WTC11 (cell line): ENCODE measurements at regions not wholly inside any gene's neighbourhood (a gene's known extent, or its start where the extent isn't known, plus 50 kb on each side); places are given as distances from the start of the nearest gene placed in this dataset.
A peak's percentile ranks its signal among the peaks of the same experiment; 100 is the strongest.

Experiments used
- ATAC-seq: fragments of 200-7000 bp; cut with Tn5 transposase; 2 replicates; pipeline ENCODE4 v1.10.0; 2021; ENCODE audit warnings: mild to moderate bottlenecking, moderate library complexity
- CTCF ChIA-PET: fragments of 300-600 bp; sonication (Branson Sonifier 250); formaldehyde crosslinking; loops from one replicate; lab custom pipeline; 2021; ENCODE audit warnings: antibody characterized with exemption; lab: Charles Lee
- POLR2A ChIA-PET: fragments of 350-600 bp; sonication (Branson Sonifier 250); formaldehyde crosslinking; loops from one replicate; lab custom pipeline; 2021; ENCODE audit warnings: antibody characterized with exemption; lab: Charles Lee
- DNase-seq: peaks from one replicate; pipeline ENCODE4 v3.0.0; 2021; ENCODE audit warnings: low spot score
- H3K27ac Mint-ChIP-seq: 2 replicates; pipeline ENCODE4 v1.8.0; 2021; ENCODE audit warnings: mixed read lengths
- H3K27me3 Mint-ChIP-seq: 2 replicates; pipeline ENCODE4 v1.8.0; 2021; ENCODE audit warnings: low read depth, mild to moderate bottlenecking, moderate library complexity, mixed read lengths
- H3K36me3 Mint-ChIP-seq: 2 replicates; pipeline ENCODE4 v1.8.0; 2021; ENCODE audit warnings: mixed read lengths
- H3K4me1 Mint-ChIP-seq: 2 replicates; pipeline ENCODE4 v1.8.0; 2022; ENCODE audit warnings: mixed read lengths
- H3K4me3 Mint-ChIP-seq: 2 replicates; pipeline ENCODE4 v1.8.0; 2021; ENCODE audit warnings: mild to moderate bottlenecking, moderate library complexity, mixed read lengths
- H3K9me3 Mint-ChIP-seq: 2 replicates; pipeline ENCODE4 v1.8.0; 2021; ENCODE audit warnings: mixed read lengths
- CBFB ChIP-seq: sonication (generic); formaldehyde crosslinking; IDR thresholded peaks from 2 replicates; pipeline ENCODE4 v1.8.1; 2022; ENCODE audit warnings: mild to moderate bottlenecking, low read depth, missing genetic modification reagents
- CREM ChIP-seq: sonication (generic); formaldehyde crosslinking; IDR thresholded peaks from 2 replicates; pipeline ENCODE4 v1.8.1; 2022; ENCODE audit warnings: mild to moderate bottlenecking, missing genetic modification reagents, moderate library complexity
- CTCF ChIP-seq: fragments of 200-600 bp; IDR thresholded peaks from 2 replicates; pipeline ENCODE4 v1.8.0; 2022; ENCODE audit warnings: antibody characterized with exemption
- E2F1 ChIP-seq: sonication (generic); formaldehyde crosslinking; IDR thresholded peaks from 2 replicates; pipeline ENCODE4 v1.8.0; 2022; ENCODE audit warnings: mild to moderate bottlenecking, missing genetic modification reagents
- E2F4 ChIP-seq: sonication (generic); formaldehyde crosslinking; IDR thresholded peaks from 2 replicates; pipeline ENCODE4 v1.8.1; 2022; ENCODE audit warnings: low read depth, mild to moderate bottlenecking, moderate library complexity, missing genetic modification reagents, borderline replicate concordance
- ETV6 ChIP-seq: sonication (generic); formaldehyde crosslinking; IDR thresholded peaks from 2 replicates; pipeline ENCODE4 v1.8.1; 2022; ENCODE audit warnings: mild to moderate bottlenecking, missing genetic modification reagents
- IRF1 ChIP-seq: sonication (generic); formaldehyde crosslinking; IDR thresholded peaks from 2 replicates; pipeline ENCODE4 v1.8.0; 2023; ENCODE audit warnings: missing genetic modification reagents
- IRF2 ChIP-seq: sonication (generic); formaldehyde crosslinking; IDR thresholded peaks from 2 replicates; pipeline ENCODE4 v1.8.0; 2022; ENCODE audit warnings: low read depth, missing genetic modification reagents, borderline replicate concordance
- JAZF1 ChIP-seq: fragments of 250-450 bp; sonication (Bioruptor Pico); IDR thresholded peaks from 2 replicates; pipeline ENCODE4 v1.9.0; 2021; ENCODE audit warnings: moderate library complexity, mild to moderate bottlenecking, inconsistent platforms
- JUN ChIP-seq: sonication (generic); formaldehyde crosslinking; IDR thresholded peaks from 2 replicates; pipeline ENCODE4 v1.8.0; 2023; ENCODE audit warnings: mild to moderate bottlenecking, missing genetic modification reagents
- MLX ChIP-seq: sonication (generic); formaldehyde crosslinking; IDR thresholded peaks from 2 replicates; pipeline ENCODE4 v1.8.1; 2023; ENCODE audit warnings: mild to moderate bottlenecking, missing genetic modification reagents, moderate library complexity
- NFYB ChIP-seq: sonication (generic); formaldehyde crosslinking; conservative IDR thresholded peaks from 2 replicates; pipeline ENCODE4 v1.8.0; 2022; ENCODE audit warnings: low read depth, missing genetic modification reagents
- NR1H2 ChIP-seq: sonication (generic); formaldehyde crosslinking; IDR thresholded peaks from 2 replicates; pipeline ENCODE4 v1.9.0; 2021; ENCODE audit warnings: mild to moderate bottlenecking, moderate library complexity, missing genetic modification reagents
- NR3C1 ChIP-seq: sonication (generic); formaldehyde crosslinking; conservative IDR thresholded peaks from 2 replicates; pipeline ENCODE4 v1.8.1; 2023; ENCODE audit warnings: low read depth, mild to moderate bottlenecking, missing genetic modification reagents
- PRDM15 ChIP-seq: sonication (generic); formaldehyde crosslinking; IDR thresholded peaks from 2 replicates; pipeline ENCODE4 v1.8.0; 2022; ENCODE audit warnings: missing genetic modification reagents
- RORB ChIP-seq: fragments of 250-450 bp; sonication (Bioruptor Pico); IDR thresholded peaks from 2 replicates; pipeline ENCODE4 v1.9.0; 2021; ENCODE audit warnings: mild to moderate bottlenecking
- SMAD3 ChIP-seq: sonication (generic); formaldehyde crosslinking; IDR thresholded peaks from 2 replicates; pipeline ENCODE4 v1.8.0; 2022; ENCODE audit warnings: missing genetic modification reagents, mild to moderate bottlenecking, borderline replicate concordance
- SMAD4 ChIP-seq: sonication (generic); formaldehyde crosslinking; IDR thresholded peaks from 2 replicates; pipeline ENCODE4 v1.8.0; 2022; ENCODE audit warnings: mild to moderate bottlenecking, missing genetic modification reagents
- TEAD1 ChIP-seq: sonication (generic); formaldehyde crosslinking; IDR thresholded peaks from 2 replicates; pipeline ENCODE4 v1.8.0; 2022; ENCODE audit warnings: mild to moderate bottlenecking, missing genetic modification reagents
- ZBTB21 ChIP-seq: sonication (generic); formaldehyde crosslinking; IDR thresholded peaks from 2 replicates; pipeline ENCODE4 v1.8.1; 2023; ENCODE audit warnings: mild to moderate bottlenecking, missing genetic modification reagents, borderline replicate concordance
- ZNF138 ChIP-seq: sonication (generic); formaldehyde crosslinking; conservative IDR thresholded peaks from 2 replicates; pipeline ENCODE4 v1.8.1; 2022; ENCODE audit warnings: mild to moderate bottlenecking, moderate library complexity, missing genetic modification reagents
- ZNF219 ChIP-seq: sonication (generic); formaldehyde crosslinking; IDR thresholded peaks from 2 replicates; pipeline ENCODE4 v1.8.0; 2023; ENCODE audit warnings: missing genetic modification reagents, mild to moderate bottlenecking, borderline replicate concordance
- ZNF263 ChIP-seq: sonication (generic); formaldehyde crosslinking; IDR thresholded peaks from 2 replicates; pipeline ENCODE4 v1.8.1; 2022; ENCODE audit warnings: low read depth, mild to moderate bottlenecking, moderate library complexity, missing genetic modification reagents
- ZNF423 ChIP-seq: fragments of 250-450 bp; sonication (Bioruptor Pico); IDR thresholded peaks from 2 replicates; pipeline ENCODE4 v2.1.2; 2022; ENCODE audit warnings: mild to moderate bottlenecking, moderate library complexity
- ZNF512 ChIP-seq: sonication (generic); formaldehyde crosslinking; IDR thresholded peaks from 2 replicates; pipeline ENCODE4 v1.8.1; 2022; ENCODE audit warnings: missing genetic modification reagents, borderline replicate concordance

- TF ChIP-seq JAZF1 (CRISPR knock-in tag) = no peak
- TF ChIP-seq RORB (CRISPR knock-in tag) = no peak
- TF ChIP-seq CBFB (CRISPR knock-in tag) = no peak
- TF ChIP-seq CTCF = no peak
- TF ChIP-seq ZNF138 (CRISPR knock-in tag) = no peak
- TF ChIP-seq IRF1 (CRISPR knock-in tag) = no peak
- TF ChIP-seq ZNF423 (CRISPR knock-in tag) = no peak
- no peak for TF ChIP-seq NFYB
- no peak for TF ChIP-seq SMAD4 (CRISPR knock-in tag)
- H3K27ac Mint-ChIP-seq = peak overlapping the region; percentile 7; the same call in 1 of the 2 replicates
- H3K36me3 Mint-ChIP-seq = peaks cover 11% of the 10 kb centered on the region; the same call in 1 of the 2 replicates
- H3K4me1 Mint-ChIP-seq = peaks cover 36% of the 10 kb centered on the region
- H3K27me3 Mint-ChIP-seq = no peaks in the 10 kb centered on the region
- ChIA-PET POLR2A (no interaction called here), CTCF (no interaction called here)
- no peak for ATAC-seq
- no peak for DNase-seq
- no peak overlapping the region for H3K4me3 Mint-ChIP-seq
- peaks cover under 1% of the 10 kb centered on the region; the same call in 1 of the 2 replicates for H3K9me3 Mint-ChIP-seq
These were observed 163.3 kb upstream of the SPRY1 start for GRCh38 chr4:123233136-123233768.

GRCh38 chr4:123234955-123235354 is 161.6 kb upstream of the SPRY1 start:
- H3K4me3 Mint-ChIP-seq = no peak overlapping the region
- H3K27me3 Mint-ChIP-seq = no peaks in the 10 kb centered on the region
- POLR2A ChIA-PET = no interaction called here
- no peak overlapping the region for H3K27ac Mint-ChIP-seq
- peaks cover 41% of the 10 kb centered on the region for H3K4me1 Mint-ChIP-seq
- no peak for DNase-seq
- ATAC-seq = no peak
- H3K9me3 Mint-ChIP-seq = peaks cover 8% of the 10 kb centered on the region
- CTCF ChIA-PET = no interaction called here
- TF ChIP-seq SMAD3 (CRISPR knock-in tag) (no peak), E2F1 (CRISPR knock-in tag) (no peak), JUN (CRISPR knock-in tag) (no peak), ZNF263 (no peak), MLX (CRISPR knock-in tag) (no peak), ZNF512 (CRISPR knock-in tag) (no peak), E2F4 (CRISPR knock-in tag) (no peak), NR1H2 (CRISPR knock-in tag) (no peak), ZNF219 (CRISPR knock-in tag) (no peak), NR3C1 (CRISPR knock-in tag) (no peak), TEAD1 (CRISPR knock-in tag) (no peak), IRF2 (CRISPR knock-in tag) (no peak), CREM (CRISPR knock-in tag) (no peak), ETV6 (no peak), ZBTB21 (CRISPR knock-in tag) (no peak), PRDM15 (no peak)
- H3K36me3 Mint-ChIP-seq = peaks cover 20% of the 10 kb centered on the region
